HG03139 (cell line): ENCODE measurements at regions not wholly inside any gene's neighbourhood (a gene's known extent, or its start where the extent isn't known, plus 50 kb on each side); places are given as distances from the start of the nearest gene placed in this dataset.
"Not testable (repeated sequence)": the region's sequence is repeated elsewhere in the genome, so short reads cannot be mapped to it uniquely, and the experiment has no call there.

Experiments
- ATAC-seq: cut with Tn5 transposase; IDR thresholded peaks from one replicate; pipeline ENCODE4 v1.9.1; 2021; ENCODE audit not compliant: unreplicated experiment

GRCh38 chr6:9140172-9140571 is 704.8 kb upstream of the SLC35B3 start:
- no peak for ATAC-seq

GRCh38 chr6:9139746-9140145 is 704.4 kb upstream of the SLC35B3 start:
- no peak for ATAC-seq

- ATAC-seq = no peak
These were observed 703.6 kb upstream of the SLC35B3 start for GRCh38 chr6:9138936-9139335.

- no peak for ATAC-seq
These were observed 700.9 kb upstream of the SLC35B3 start for GRCh38 chr6:9136141-9136822.

- no peak for ATAC-seq
These were observed 696.3 kb upstream of the SLC35B3 start for GRCh38 chr6:9131616-9132015.

- no peak for ATAC-seq
These were observed 695.9 kb upstream of the SLC35B3 start for GRCh38 chr6:9131201-9131600.

- no peak for ATAC-seq
These were observed 693.6 kb upstream of the SLC35B3 start for GRCh38 chr6:9128970-9129369.

GRCh38 chr6:9126878-9127560 is 691.7 kb upstream of the SLC35B3 start:
- ATAC-seq = no peak

GRCh38 chr6:9126034-9126433 is 690.7 kb upstream of the SLC35B3 start:
- not testable (repeated sequence) for ATAC-seq

- ATAC-seq = no peak
These were observed 686.2 kb upstream of the SLC35B3 start for GRCh38 chr6:9121549-9121948.

- no peak for ATAC-seq
These were observed 680.7 kb upstream of the SLC35B3 start for GRCh38 chr6:9116026-9116425.

- no peak for ATAC-seq
These were observed 677.2 kb upstream of the SLC35B3 start for GRCh38 chr6:9112544-9112943.

GRCh38 chr6:9103876-9104521 is 668.7 kb upstream of the SLC35B3 start:
- no peak for ATAC-seq

GRCh38 chr6:9101920-9102319 is 666.6 kb upstream of the SLC35B3 start:
- no peak for ATAC-seq

GRCh38 chr6:9100869-9101580 is 665.7 kb upstream of the SLC35B3 start:
- ATAC-seq = no peak

GRCh38 chr6:9095729-9096128 is 660.4 kb upstream of the SLC35B3 start:
- ATAC-seq = no peak

GRCh38 chr6:9095137-9095536 is 659.8 kb upstream of the SLC35B3 start:
- no peak for ATAC-seq

- no peak for ATAC-seq
These were observed 654.4 kb upstream of the SLC35B3 start for GRCh38 chr6:9089724-9090123.

- no peak for ATAC-seq
These were observed 652.1 kb upstream of the SLC35B3 start for GRCh38 chr6:9087470-9087869.

- no peak for ATAC-seq
These were observed 651.0 kb upstream of the SLC35B3 start for GRCh38 chr6:9086331-9086730.

GRCh38 chr6:9085709-9086070 is 650.3 kb upstream of the SLC35B3 start:
- no peak for ATAC-seq
